Endothelial cell (in vitro differentiated cells): ENCODE measurements at regions not wholly inside any gene's neighbourhood (a gene's known extent, or its start where the extent isn't known, plus 50 kb on each side); places are given as distances from the start of the nearest gene placed in this dataset.

Experiments used
- DNase-seq: peaks from one replicate; pipeline ENCODE4 v3.0.0; 2021; ENCODE audit warnings: low spot score
- H3K27ac Mint-ChIP-seq: one replicate; pipeline ENCODE4 v1.8.0; 2021; ENCODE audit warnings: mixed read lengths, inconsistent platforms; ENCODE audit not compliant: unreplicated experiment
- H3K27me3 Mint-ChIP-seq: one replicate; pipeline ENCODE4 v1.8.0; 2021; ENCODE audit warnings: mild to moderate bottlenecking, moderate library complexity, mixed read lengths, inconsistent platforms; ENCODE audit not compliant: unreplicated experiment
- H3K36me3 Mint-ChIP-seq: one replicate; pipeline ENCODE4 v1.8.0; 2021; ENCODE audit warnings: mild to moderate bottlenecking, low read depth, mixed read lengths, inconsistent platforms; ENCODE audit not compliant: unreplicated experiment
- H3K4me1 Mint-ChIP-seq: one replicate; pipeline ENCODE4 v1.8.0; 2021; ENCODE audit warnings: mild to moderate bottlenecking, mixed read lengths, inconsistent platforms; ENCODE audit not compliant: unreplicated experiment
- H3K4me3 Mint-ChIP-seq: one replicate; pipeline ENCODE4 v1.8.0; 2021; ENCODE audit warnings: mild to moderate bottlenecking, mixed read lengths, inconsistent platforms; ENCODE audit not compliant: unreplicated experiment
- H3K9me3 Mint-ChIP-seq: one replicate; pipeline ENCODE4 v1.8.0; 2021; ENCODE audit warnings: mixed read lengths, inconsistent platforms; ENCODE audit not compliant: unreplicated experiment
- CTCF ChIP-seq: fragments of 200-600 bp; sonication (generic); IDR thresholded peaks from one replicate; pipeline ENCODE4 v1.5.0; 2021; ENCODE audit warnings: antibody characterized with exemption; ENCODE audit not compliant: unreplicated experiment

- peaks cover 4% of the 10 kb centered on the region for H3K36me3 Mint-ChIP-seq
- H3K4me1 Mint-ChIP-seq: peaks cover 13% of the 10 kb centered on the region
- DNase-seq: no peak
- no peak overlapping the region for H3K27ac Mint-ChIP-seq
- TF ChIP-seq CTCF: no peak
- peaks cover 3% of the 10 kb centered on the region for H3K27me3 Mint-ChIP-seq
- H3K4me3 Mint-ChIP-seq: no peak overlapping the region
- no peaks in the 10 kb centered on the region for H3K9me3 Mint-ChIP-seq
These were observed 95.8 kb upstream of the MAP4K3 start for GRCh38 chr2:39532933-39533332.

- H3K9me3 Mint-ChIP-seq: no peaks in the 10 kb centered on the region
- H3K36me3 Mint-ChIP-seq: peaks cover 4% of the 10 kb centered on the region
- H3K4me1 Mint-ChIP-seq: peaks cover 18% of the 10 kb centered on the region
- no peak overlapping the region for H3K4me3 Mint-ChIP-seq
- TF ChIP-seq CTCF: no peak
- H3K27me3 Mint-ChIP-seq: peaks cover 3% of the 10 kb centered on the region
- H3K27ac Mint-ChIP-seq: no peak overlapping the region
- no peak for DNase-seq
These were observed 97.1 kb upstream of the MAP4K3 start for GRCh38 chr2:39534095-39534711.

GRCh38 chr2:39535636-39536185 is 98.6 kb upstream of the MAP4K3 start:
- H3K36me3 Mint-ChIP-seq: peaks cover 4% of the 10 kb centered on the region
- no peak for DNase-seq
- H3K27me3 Mint-ChIP-seq: peaks cover 4% of the 10 kb centered on the region
- no peak for TF ChIP-seq CTCF
- no peak overlapping the region for H3K4me3 Mint-ChIP-seq
- no peak overlapping the region for H3K27ac Mint-ChIP-seq
- H3K4me1 Mint-ChIP-seq: peaks cover 14% of the 10 kb centered on the region
- H3K9me3 Mint-ChIP-seq: no peaks in the 10 kb centered on the region

GRCh38 chr2:39537150-39537549 is 100.1 kb upstream of the MAP4K3 start:
- DNase-seq: no peak
- no peak for TF ChIP-seq CTCF
- peaks cover 23% of the 10 kb centered on the region for H3K4me1 Mint-ChIP-seq
- H3K27me3 Mint-ChIP-seq: peaks cover 1% of the 10 kb centered on the region
- no peak overlapping the region for H3K4me3 Mint-ChIP-seq
- no peaks in the 10 kb centered on the region for H3K9me3 Mint-ChIP-seq
- no peaks in the 10 kb centered on the region for H3K36me3 Mint-ChIP-seq
- no peak overlapping the region for H3K27ac Mint-ChIP-seq

GRCh38 chr2:39538718-39539117 is 101.6 kb upstream of the MAP4K3 start:
- no peak overlapping the region for H3K4me3 Mint-ChIP-seq
- H3K4me1 Mint-ChIP-seq: peaks cover 21% of the 10 kb centered on the region
- H3K9me3 Mint-ChIP-seq: no peaks in the 10 kb centered on the region
- H3K27me3 Mint-ChIP-seq: peaks cover 1% of the 10 kb centered on the region
- no peak for TF ChIP-seq CTCF
- DNase-seq: no peak
- no peaks in the 10 kb centered on the region for H3K36me3 Mint-ChIP-seq
- no peak overlapping the region for H3K27ac Mint-ChIP-seq
